LNCAP (cell line): ENCODE measurements at regions not wholly inside any gene's neighbourhood (a gene's known extent, or its start where the extent isn't known, plus 50 kb on each side); places are given as distances from the start of the nearest gene placed in this dataset.

Experiments used
- CTCF ChIP-seq: fragments of 450-650 bp; IDR thresholded peaks from 2 replicates; pipeline ENCODE4 v1.5.1; 2017; ENCODE audit warnings: mild to moderate bottlenecking

- TF ChIP-seq CTCF, result no peak
Measured at GRCh38 chr1:11421443-11421842, 57.5 kb upstream of the DISP3 start.

GRCh38 chr1:11422686-11423085, 56.3 kb upstream of the DISP3 start:
- TF ChIP-seq CTCF, result no peak

- no peak for TF ChIP-seq CTCF
Measured at GRCh38 chr1:11426617-11427016, 52.3 kb upstream of the DISP3 start.

- TF ChIP-seq CTCF, result no peak
Measured at GRCh38 chr1:11428789-11429188, 50.2 kb upstream of the DISP3 start.
